HG03060 (cell line): ENCODE measurements at regions not wholly inside any gene's neighbourhood (a gene's known extent, or its start where the extent isn't known, plus 50 kb on each side); places are given as distances from the start of the nearest gene placed in this dataset.
"Not testable (repeated sequence)": the region's sequence is repeated elsewhere in the genome, so short reads cannot be mapped to it uniquely, and the experiment has no call there.

ENCODE experiments used
- ATAC-seq: cut with Tn5 transposase; IDR thresholded peaks from one replicate; pipeline ENCODE4 v1.9.1; 2021; ENCODE audit warnings: low read depth, moderate number of reproducible peaks; ENCODE audit not compliant: unreplicated experiment

DNA sequence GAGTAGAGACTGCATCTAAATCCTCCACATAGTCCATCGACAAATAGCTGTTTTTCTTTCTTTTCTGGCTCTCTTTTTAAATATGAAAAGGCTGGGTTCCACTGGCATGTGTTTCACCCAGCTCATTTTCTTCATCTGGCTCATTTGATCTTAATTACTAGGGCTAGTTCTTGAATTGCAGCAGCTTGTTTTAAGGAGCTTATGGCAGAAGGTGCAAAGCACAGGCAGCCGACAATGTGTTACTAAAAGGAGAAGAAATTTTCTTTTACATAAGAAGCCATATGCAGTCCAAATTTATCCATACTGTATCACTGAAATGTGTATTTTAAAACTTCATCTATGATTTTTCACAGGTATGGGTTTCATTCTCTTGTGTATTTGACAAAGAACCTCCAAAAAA lies 205.6 kb upstream of the PTER start:
- ATAC-seq = no peak

DNA sequence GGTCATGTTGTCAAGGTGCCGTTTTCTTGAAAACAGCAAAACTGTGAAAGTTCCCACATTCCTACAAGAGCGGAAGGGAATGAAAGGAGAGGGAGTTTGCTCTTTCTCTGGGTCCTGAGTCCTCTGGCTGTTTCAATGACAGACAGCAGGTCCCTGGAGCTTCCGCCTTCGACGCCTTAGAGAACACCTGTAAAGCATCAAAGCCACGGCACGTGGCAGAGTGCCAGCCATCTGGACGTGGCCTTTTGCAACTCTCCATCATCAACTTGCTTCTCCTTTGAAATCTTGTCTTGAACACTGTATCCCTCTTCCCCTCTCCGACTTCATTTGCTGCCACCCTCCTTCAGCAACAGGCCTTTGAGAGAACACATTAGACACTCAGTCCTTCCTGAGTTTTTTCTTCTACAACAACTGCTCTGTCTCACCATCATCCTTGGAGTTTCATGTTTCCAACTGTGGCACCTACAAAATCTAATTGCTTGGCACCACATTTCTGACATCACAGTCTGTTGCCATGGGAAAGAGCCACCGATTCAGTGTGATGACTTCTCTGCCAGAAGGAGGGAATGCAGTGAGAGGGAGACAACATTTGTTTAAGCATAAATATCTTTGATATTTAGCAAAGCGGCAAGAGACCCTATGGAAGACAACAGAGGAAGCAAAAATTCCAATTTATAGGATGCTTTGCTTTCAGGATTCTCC lies 204.9 kb upstream of the PTER start:
- ATAC-seq = no peak

DNA sequence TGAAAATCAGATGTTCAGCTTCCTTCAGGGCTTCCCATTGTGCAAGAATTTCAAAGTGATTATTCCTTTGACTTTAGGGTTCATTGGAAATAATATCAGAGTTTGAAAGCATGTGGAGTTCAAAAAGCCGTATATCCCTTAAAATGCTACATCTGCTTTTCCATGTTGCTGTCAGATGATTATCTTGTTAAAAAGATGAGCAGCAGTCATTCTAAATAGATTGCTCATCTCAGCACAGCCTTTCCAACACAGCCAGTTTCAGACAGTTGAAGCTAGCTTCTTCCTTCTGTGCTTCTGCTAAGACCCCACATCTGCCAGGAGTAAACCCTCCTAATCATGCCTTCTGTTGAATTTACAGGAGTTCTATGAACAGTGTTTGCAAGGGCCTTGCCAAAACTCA lies 204.4 kb upstream of the PTER start:
- ATAC-seq = no peak

DNA sequence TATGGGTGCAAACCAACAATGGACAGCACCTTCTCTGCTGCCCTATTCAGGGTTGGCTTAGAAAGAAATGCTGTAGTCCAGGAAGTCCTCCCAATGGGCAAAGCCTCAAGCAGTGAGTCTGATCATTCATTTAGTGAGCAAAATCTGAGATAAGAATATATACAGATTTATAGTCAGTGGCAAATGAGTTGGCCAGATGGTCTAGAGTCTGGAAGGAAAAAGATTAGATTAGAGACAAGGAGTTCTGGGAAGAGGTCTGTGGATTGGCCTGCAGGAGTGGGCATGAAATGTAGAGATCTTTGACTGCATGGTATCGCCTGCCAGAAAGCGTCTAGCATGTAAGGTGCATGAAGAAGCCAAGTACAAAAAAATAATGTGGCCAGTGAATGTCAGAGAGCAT lies 201.9 kb upstream of the PTER start:
- ATAC-seq = no peak

DNA sequence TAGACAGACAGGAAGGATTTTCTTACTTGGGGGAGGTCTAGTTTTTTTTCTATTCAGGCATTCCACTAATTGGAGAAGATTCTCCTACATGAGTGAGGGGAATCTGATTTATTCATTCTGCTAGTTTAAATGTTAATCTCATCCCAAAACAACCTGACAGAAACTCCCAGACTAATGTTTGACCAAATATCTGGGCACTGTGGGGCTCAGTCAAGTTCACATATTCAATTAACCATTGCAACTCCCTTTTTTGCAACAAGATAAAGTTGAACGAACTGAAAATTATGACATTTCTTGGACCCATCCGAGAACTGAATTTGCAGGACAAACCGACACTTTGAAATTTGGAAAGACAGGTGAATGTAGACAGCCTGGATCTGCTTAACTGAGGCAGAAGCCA lies 194.4 kb upstream of the PTER start:
- no peak for ATAC-seq

DNA sequence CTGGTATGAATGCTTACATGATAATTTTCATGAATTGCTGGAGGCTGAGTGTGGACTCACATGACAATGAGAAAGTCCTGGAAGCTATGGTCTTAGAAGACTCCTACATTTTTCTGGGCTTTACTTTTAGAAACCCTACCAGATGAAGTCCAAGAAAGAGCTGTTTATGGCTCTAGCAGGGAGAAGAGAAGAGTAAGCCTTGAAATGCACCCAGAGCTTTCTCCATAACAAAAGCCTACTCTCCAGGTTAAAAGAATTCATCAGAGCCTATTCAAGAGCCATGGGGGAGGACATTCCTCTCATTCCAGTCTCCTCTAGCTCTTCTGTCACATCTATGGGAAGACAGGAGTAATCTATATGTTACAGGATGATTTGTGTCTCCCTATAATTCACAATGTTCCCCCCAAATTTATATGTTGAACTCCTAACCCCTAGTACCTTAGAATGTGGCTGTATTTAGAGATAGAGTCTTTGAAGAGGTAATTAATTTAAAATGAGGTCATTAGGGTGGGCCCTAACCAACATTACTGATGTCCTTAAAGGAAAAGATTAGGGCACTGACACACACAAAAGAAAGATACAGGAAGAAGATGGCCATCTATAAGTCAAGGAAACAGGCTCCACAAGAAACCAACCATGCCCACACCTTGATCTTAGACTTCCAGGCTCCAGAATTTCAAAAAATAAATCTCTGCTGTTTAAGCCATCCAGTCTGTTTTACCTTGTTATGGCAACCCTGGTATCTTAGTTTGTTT lies 193.8 kb upstream of the PTER start:
- ATAC-seq = no peak

DNA sequence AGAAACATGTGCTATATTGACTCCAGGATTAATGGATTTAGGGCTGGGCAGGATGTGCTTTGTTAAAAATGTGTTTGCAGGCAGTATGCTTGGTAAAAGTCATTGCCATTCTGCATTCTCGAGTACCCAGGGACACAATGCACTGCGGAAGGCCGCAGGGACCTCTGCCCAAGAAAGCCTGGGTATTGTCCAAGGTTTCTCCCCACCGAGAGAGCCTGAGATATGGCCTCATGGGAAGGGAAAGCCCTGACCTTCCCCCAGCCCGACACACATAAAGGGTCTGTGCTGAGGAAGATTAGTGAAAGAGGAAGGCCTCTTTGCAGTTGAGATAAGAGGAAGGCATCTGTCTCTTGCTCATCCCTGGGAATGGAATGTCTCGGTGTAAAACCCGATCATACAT lies 186.7 kb upstream of the PTER start:
- ATAC-seq = not testable (repeated sequence)

DNA sequence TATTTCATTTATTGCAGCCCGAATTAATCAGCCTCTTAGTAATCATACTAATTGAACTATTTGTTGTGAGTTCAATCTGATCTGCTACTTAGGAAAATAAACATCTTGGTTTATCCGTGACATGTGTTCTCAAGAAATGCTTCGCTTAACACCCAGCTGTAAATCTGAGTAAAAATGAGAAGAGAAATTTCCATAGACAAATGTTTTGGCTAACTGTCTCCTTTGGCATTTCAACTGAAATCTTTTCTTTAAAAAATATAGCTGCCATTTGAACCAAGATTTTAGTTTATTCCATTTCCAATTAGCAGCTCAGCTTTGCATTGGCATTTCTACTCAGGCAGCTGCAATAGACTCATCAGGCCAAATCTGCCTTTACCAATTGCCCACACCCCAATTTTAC lies 180.5 kb upstream of the PTER start:
- ATAC-seq = no peak

DNA sequence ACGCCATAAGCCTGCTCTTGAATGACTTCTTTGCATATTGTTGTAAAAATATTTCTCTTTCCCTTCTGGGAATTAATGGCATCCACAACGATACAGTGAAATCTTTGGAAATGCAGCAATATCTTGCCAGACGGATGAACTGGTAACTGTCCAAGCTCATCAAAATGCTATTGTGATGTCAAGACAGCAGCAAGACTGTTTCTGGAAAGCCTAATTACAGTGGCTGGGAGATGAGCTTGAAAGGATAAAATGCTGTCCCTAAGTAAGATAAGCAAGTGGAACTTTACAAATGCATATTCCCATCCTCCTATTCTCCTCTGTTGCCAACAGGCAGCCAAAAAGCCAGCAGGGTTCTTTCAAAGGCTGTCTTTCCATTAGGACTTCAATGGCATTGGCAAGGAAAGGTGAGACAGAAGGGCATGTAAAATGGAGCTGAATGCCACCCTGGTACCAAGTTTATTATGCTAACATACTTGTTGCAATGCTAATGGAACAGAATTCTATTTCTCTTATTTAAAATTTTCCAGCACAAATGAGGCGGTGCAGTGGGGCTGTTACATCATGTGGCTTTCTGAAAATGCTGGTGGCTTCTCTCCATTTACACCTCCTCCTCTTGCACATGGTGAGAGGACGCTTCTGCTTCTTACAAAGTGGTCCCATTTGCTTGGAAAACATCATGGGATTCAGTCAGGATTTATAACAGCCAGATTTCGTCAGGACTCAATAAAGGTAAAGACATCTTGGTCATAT lies 178.3 kb upstream of the PTER start:
- no peak for ATAC-seq

DNA sequence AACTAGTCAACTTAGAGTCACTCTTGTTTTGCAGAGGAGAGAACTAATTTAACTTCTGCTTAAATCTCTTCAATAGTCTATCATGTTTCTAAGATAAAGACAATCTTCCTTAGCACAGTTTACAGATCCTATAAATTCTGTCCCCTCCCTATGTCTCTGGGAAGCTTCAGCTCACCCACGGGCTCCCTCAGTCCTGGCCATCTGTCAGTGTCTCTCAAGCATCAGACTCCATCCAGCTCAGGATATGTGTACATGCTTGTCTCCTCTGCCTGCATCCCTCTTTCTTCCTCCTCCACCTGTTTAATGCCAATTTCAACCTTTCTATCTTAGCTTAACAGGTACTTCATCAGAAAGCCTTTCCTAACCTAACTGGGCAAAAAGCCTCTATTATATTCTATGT lies 177.1 kb upstream of the PTER start:
- ATAC-seq = no peak

DNA sequence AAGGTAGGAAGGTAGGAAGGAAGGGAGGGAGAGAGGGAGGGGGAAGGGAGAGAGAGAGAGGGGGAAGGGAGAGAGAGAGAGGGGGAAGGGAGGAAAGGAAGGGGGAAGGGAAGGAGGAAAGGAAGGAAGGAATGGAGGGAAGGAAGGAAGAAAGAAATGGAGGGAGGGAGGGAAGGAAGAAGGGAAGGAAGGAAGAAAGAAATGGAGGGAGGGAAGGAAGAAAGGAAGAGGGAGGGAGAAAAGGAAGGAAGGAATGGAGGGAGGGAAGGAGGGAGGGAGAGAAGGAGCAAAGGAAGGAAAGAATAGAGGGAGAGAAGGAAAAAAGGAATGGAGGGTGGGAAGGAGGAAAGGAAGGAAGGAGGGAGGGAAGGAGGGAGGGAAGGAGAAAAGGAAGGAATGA lies 176.4 kb upstream of the PTER start:
- no peak for ATAC-seq

DNA sequence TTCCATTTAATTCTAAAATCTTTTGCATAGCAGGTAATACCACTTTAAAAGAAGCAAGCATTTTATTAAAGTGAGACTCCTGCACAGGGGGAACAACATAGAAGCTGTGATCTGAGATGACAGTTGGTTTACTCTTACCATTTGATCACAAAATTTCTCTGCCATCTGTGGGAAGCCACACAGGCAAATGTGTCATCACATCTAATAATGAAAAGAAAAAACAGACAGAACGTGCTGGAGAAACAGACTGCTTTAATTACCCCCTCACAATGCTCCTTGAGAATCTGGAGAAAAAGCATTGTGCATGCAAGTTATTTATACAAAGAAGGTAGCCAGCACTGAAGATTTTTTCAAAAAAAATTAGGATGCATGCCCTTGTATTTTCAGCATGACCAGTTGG lies 165.2 kb upstream of the PTER start:
- no peak for ATAC-seq

DNA sequence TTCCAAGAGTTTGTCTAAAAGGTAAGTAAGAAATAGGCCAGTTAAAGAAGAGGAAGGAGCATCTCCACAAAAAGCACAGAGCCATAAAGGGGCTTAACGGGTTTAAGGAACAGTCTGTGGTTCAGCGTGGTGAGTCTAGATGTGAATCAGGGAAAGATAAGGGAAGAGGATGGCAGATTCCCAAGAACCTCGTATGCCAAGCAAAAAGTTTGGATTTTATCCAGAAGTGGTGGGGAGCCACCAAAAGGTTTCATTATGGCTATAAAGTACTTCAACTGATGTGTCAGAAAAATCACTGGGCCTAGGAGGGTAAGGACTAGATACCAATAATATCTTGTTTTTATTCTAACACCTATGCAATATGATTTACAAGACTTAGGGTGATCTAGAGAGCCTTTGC lies 161.9 kb upstream of the PTER start:
- ATAC-seq = no peak

DNA sequence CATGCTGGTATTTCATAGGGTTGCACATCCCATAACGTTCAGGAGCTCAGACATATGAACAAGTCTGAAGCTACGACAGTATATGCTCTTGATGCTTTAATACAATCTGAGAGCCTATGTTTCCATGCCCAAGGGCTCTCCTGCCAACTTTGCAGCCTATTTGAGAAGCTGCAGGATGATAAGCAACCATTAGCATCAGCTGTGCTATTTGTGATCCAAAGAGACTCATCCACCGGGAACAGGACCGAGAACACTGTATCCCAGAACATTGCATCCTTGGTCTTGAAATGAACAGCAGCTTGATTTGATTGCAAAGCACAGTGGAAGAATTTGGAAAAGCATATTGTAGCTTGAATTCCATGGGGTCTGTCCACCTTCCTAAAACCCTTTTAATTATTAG lies 156.2 kb upstream of the PTER start:
- ATAC-seq = no peak

DNA sequence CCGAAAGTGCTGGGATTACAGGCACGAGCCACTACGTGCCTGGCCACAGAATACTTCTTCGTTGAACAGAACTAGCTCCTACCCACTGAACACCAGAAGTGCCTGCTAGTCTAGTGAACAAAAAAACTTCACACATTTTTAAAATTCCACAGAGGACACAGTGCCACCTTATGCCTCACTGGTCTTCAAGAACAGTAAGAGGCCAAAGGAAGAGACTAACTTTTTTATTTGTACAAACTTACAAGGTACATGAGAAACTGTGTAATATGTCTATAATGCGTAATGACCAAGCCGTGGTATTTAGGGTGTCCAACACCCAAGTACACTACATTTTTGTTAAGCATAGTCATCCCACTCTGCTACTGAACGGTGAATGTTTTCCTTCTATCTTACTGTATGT lies 144.4 kb upstream of the PTER start:
- no peak for ATAC-seq

DNA sequence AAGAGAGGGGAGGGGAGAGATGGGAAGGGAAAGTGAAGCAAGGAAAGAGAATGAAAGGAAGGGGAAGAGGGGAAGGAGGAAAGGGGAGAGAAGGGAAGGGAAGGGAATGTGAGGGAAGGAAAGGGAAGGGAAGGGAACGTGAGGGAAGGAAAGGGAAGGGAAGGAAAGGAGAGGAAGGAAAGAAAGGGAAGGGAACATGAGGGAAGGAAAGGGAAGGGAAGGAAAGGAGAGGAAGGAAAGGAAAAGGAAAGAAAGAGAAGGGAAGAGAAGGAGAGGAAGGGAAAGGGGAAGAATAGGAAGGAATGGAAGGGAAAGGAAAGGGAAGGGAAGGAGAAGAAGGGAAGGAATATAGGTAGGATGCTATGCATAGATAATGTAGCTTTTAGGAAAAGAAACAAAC lies 139.7 kb upstream of the PTER start:
- ATAC-seq = no peak

DNA sequence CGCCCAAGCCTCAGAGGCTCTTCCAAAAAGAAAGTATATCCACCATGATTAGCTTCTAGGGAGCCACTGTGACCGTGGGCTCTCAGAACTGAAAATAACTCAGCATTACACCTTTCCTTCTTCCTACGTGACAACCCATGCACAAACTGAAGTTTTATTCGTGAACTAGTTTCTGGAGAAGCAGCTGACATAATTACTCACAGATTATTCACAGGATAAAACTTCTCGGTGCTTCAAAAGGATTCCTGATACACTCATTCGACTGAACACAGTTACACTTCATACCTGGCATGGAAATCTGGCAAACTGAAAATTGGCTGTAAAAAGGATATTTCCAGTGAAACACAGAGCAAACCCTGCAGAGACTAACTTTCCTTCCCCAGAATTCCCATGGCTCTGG lies 139.2 kb upstream of the PTER start:
- ATAC-seq = no peak

DNA sequence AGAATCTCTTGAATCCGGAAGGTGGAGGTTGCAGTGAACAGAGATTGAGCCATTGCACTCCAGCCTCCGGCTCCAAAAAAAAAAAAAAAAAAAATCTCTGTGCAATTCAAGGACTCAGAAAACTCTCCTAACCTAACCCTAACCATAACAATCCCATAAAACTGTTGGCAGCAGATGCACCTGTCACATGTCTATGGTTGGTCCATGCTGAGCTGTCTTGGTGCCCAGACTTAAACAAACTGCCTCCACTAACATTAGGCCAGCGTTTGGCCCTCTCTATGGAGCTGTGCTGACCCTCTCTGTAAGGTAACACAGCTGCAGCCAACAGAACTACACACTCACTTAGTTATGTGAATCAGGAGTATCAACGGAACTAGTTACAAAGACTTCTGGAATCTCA lies 132.5 kb upstream of the PTER start:
- ATAC-seq = no peak

DNA sequence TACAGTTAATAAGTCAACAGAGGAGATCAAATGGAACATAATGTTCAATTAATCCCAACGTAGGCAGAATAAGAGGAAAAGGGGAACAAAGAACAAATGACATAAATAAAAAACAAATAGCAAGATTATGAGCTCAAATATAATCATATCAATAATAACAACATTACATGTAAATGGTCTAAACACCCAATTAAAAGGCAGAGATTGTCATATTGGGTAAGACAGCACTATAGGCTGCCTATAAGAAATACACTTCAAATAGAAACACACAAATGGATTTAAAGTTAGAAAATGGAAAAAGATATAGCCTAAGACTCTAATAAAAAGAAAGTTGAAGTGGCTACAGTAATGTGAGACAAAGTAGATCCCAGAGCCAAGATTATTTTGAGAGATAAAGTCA lies 126.4 kb upstream of the PTER start:
- ATAC-seq = no peak

DNA sequence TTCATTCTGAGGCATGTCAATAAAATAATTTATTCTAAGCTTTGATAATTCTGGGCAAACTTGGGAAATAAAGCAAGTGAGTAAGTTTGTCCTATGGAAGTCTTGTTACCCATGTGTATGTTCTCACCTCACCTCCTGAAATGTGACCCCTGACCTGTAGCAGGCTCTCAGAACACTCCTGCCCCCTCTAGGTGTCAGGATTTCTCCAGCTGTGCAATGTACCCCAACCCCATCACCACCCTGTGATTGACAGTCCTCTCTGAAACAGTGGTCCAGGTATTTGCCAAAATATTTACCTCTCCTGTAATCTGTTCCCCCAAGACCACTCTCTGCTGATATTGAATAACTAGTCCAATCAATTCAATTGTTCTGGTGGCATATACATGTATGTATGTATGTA lies 122.6 kb upstream of the PTER start:
- no peak for ATAC-seq

DNA sequence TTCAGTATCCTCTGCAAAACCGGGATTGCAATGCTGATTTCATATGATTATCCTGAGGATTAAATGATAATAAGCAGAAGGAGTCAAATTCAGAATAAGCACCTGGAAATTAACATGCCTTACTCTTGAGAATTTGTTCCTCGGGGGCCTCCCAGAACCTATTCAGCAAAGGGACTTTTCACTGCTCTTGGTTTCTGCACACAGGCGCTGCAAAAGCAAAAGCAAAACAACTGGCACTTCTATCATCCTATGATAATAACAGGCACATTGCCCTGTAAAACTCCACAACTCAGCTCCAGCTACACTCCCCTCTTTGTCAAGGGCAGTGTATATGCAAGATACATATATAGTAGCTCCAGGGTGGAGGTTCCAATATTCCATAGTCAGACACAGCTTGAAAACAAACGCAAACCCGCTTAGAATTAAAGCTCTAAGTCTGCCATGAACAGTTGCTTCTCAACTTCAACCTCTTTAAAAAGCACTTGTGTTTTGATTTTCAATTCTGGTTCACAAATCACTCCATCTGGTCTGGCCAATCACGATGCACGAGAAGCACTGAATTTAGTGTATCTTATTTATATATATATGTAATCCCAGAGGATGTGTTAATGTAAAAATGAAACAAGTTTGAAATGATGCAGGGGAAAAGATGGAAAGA lies 119.9 kb upstream of the PTER start:
- no peak for ATAC-seq
